ENCODE measurements at regions not wholly inside any gene's neighbourhood (a gene's known extent, or its start where the extent isn't known, plus 50 kb on each side); places are given as distances from the start of the nearest gene placed in this dataset.
"Not testable (repeated sequence)": the region's sequence is repeated elsewhere in the genome, so short reads cannot be mapped to it uniquely, and the experiment has no call there.

DNA sequence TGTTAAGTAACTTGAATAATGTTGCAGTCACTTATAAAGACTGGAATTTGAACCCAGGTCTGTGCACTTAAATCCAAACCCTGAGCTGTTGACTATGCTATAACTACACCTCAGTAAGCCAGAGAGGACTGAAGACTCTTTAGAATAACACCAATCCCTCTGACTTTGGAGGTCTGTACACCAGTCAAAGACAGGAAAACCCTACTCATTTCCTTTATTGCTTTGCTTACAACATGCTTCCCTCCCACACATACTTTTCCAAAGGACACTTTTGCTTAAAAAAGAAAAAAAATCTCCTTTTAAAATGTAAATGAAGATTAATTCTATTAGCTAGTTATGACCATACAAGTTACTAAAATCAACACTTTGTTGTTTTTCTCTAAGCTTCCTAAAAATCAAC lies 184.7 kb upstream of the KCTD7 start:
- no peaks in the 10 kb centered on the region for H3K9me1 ChIP-seq (replicated peaks; ENCODE audit: control insufficient read depth, extremely low read depth, insufficient read depth, low read length)
- intact Hi-C loops (cut with micrococcal nuclease) (no loop called here), dilution Hi-C loops (cut with MboI; ENCODE audit: extremely low pct_ligation_motif_present, low sequenced_read_pairs) (no loop called here)
- no peak overlapping the region for H3K4me3 ChIP-seq (replicated peaks in 1 of 3; ENCODE audit: insufficient read depth in 1 of 3, low read depth in 1 of 3, low read length in 3 of 3)
- no peaks in the 10 kb centered on the region for H3K9me3 ChIP-seq (replicated peaks; ENCODE audit: control insufficient read depth, insufficient read depth, low read length)
- no peaks in the 10 kb centered on the region for H4K20me1 ChIP-seq (replicated peaks; ENCODE audit: control insufficient read depth, extremely low read depth, insufficient read depth, low read length)
- no peak overlapping the region for H3K27ac ChIP-seq (ENCODE audit: insufficient read depth, low read depth, low read length)
- peak overlapping the region; percentile 62 for H3K4me2 ChIP-seq (ENCODE audit: insufficient read depth, low read length)
- H3K27me3 ChIP-seq (ENCODE audit: control insufficient read depth in 2 of 2, insufficient read depth in 2 of 2, low read length in 2 of 2): no peaks in the 10 kb centered on the region
- no peak overlapping the region for H3K9ac ChIP-seq (replicated peaks; ENCODE audit: extremely low read depth, insufficient read depth, low read length)
- H3K36me3 ChIP-seq (ENCODE audit: control insufficient read depth in 2 of 2, extremely low read depth in 1 of 2, insufficient read depth in 2 of 2, low read length in 2 of 2): no peaks in the 10 kb centered on the region
- POLR2A ChIA-PET: no interaction called here
- H2AFZ ChIP-seq (ENCODE audit: low read depth, low read length): no peak overlapping the region
- FAIRE-seq (peak; percentile 82), DNase-seq (ENCODE audit: low read depth, low spot score) (peak; percentile 78)
- H3K79me2 ChIP-seq (ENCODE audit: control insufficient read depth, insufficient read depth, low read length): no peaks in the 10 kb centered on the region
- BruUV-seq (replicated peaks): no TSS peak
- peak; percentile 49 for TF ChIP-seq FOS (IDR thresholded peaks at IDR 0.05; ENCODE audit: borderline replicate concordance, insufficient read depth, low read length)
- TF ChIP-seq JUN (IDR thresholded peaks at IDR 0.05; ENCODE audit: borderline replicate concordance, insufficient read depth, insufficient read length, low read depth): peak; percentile 31
- TF ChIP-seq, protein P1, sequence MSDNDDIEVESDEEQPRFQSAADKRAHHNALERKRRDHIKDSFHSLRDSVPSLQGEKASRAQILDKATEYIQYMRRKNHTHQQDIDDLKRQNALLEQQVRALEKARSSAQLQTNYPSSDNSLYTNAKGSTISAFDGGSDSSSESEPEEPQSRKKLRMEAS (IDR thresholded peaks at IDR 0.05; ENCODE audit: insufficient read depth, insufficient read length): no peak
- TF ChIP-seq POLR2AphosphoS5 (IDR thresholded peaks at IDR 0.05; ENCODE audit: insufficient read depth, low read depth, low read length): no peak
- CTCF ChIA-PET: interaction anchor here (0.9 kb wide), 1 partner anchor 30 kb away, joined by 4 read pairs; no protein-coding TSS in a partner anchor
- peaks cover 12% of the 10 kb centered on the region for H3K4me1 ChIP-seq (ENCODE audit: control insufficient read depth, extremely low read depth, insufficient read depth, low read length)

DNA sequence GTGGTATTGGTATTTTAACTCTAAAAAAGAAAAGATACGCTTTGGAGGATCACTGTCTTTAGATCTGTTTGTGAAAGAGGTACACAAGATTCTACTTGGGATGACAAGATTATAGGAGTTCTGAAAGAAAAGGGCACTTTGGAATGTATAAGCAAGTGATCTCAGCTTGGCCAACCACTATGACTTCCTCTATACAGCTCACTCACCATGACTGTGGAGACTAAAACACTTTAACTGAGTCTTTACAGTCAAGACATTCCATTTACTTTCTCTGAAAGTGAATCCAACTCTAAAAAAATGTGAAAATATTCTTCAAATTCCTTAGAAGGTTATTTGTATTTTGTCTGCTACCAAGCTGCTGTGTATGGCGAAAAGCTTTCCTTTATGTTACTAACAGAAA lies 181.7 kb upstream of the KCTD7 start:
- H4K20me1 ChIP-seq (replicated peaks; ENCODE audit: control insufficient read depth, extremely low read depth, insufficient read depth, low read length); H3K27me3 ChIP-seq (ENCODE audit: control insufficient read depth in 2 of 2, insufficient read depth in 2 of 2, low read length in 2 of 2); H3K9ac ChIP-seq (replicated peaks; ENCODE audit: extremely low read depth, insufficient read depth, low read length); H3K9me1 ChIP-seq (replicated peaks; ENCODE audit: control insufficient read depth, extremely low read depth, insufficient read depth, low read length); intact Hi-C loops (cut with micrococcal nuclease); H3K27ac ChIP-seq (ENCODE audit: insufficient read depth, low read depth, low read length); dilution Hi-C loops (cut with MboI; ENCODE audit: extremely low pct_ligation_motif_present, low sequenced_read_pairs); H2AFZ ChIP-seq (ENCODE audit: low read depth, low read length); H3K4me2 ChIP-seq (ENCODE audit: insufficient read depth, low read length); CTCF ChIA-PET; H3K9me3 ChIP-seq (replicated peaks; ENCODE audit: control insufficient read depth, insufficient read depth, low read length); DNase-seq (ENCODE audit: low read depth, low spot score); FAIRE-seq; H3K4me3 ChIP-seq (replicated peaks in 1 of 3; ENCODE audit: insufficient read depth in 1 of 3, low read depth in 1 of 3, low read length in 3 of 3); BruUV-seq (replicated peaks); H3K36me3 ChIP-seq (ENCODE audit: control insufficient read depth in 2 of 2, extremely low read depth in 1 of 2, insufficient read depth in 2 of 2, low read length in 2 of 2); H3K79me2 ChIP-seq (ENCODE audit: control insufficient read depth, insufficient read depth, low read length); POLR2A ChIA-PET: not testable (repeated sequence)
- H3K4me1 ChIP-seq (ENCODE audit: control insufficient read depth, extremely low read depth, insufficient read depth, low read length): peaks cover 12% of the 10 kb centered on the region

DNA sequence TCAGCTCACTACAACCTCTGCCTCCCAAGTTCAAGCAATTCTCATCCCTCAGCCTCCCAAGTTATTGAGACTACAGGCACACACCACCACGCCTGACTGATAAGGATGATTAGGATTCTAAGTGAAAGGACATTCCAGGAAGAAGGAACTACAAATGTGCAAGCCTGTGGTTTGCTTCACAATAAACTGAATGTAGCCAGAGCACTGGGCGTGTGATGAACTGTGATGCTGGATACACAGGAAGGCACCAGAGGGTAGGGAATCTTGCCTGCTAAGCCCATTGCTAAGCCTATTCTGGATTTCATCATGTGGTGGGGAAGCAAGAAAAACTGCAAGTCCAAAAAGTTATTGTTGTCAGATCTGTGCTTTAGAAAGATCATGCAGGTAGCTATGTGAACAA lies 177.9 kb upstream of the KCTD7 start:
- dilution Hi-C loops (cut with MboI; ENCODE audit: extremely low pct_ligation_motif_present, low sequenced_read_pairs); H3K9me3 ChIP-seq (replicated peaks; ENCODE audit: control insufficient read depth, insufficient read depth, low read length); intact Hi-C loops (cut with micrococcal nuclease); H3K27ac ChIP-seq (ENCODE audit: insufficient read depth, low read depth, low read length); DNase-seq (ENCODE audit: low read depth, low spot score); H3K36me3 ChIP-seq (ENCODE audit: control insufficient read depth in 2 of 2, extremely low read depth in 1 of 2, insufficient read depth in 2 of 2, low read length in 2 of 2); H2AFZ ChIP-seq (ENCODE audit: low read depth, low read length); CTCF ChIA-PET; H3K27me3 ChIP-seq (ENCODE audit: control insufficient read depth in 2 of 2, insufficient read depth in 2 of 2, low read length in 2 of 2); H3K4me1 ChIP-seq (ENCODE audit: control insufficient read depth, extremely low read depth, insufficient read depth, low read length); H3K4me3 ChIP-seq (replicated peaks in 1 of 3; ENCODE audit: insufficient read depth in 1 of 3, low read depth in 1 of 3, low read length in 3 of 3); BruUV-seq (replicated peaks); H3K79me2 ChIP-seq (ENCODE audit: control insufficient read depth, insufficient read depth, low read length); POLR2A ChIA-PET; H4K20me1 ChIP-seq (replicated peaks; ENCODE audit: control insufficient read depth, extremely low read depth, insufficient read depth, low read length); H3K9ac ChIP-seq (replicated peaks; ENCODE audit: extremely low read depth, insufficient read depth, low read length); H3K9me1 ChIP-seq (replicated peaks; ENCODE audit: control insufficient read depth, extremely low read depth, insufficient read depth, low read length); H3K4me2 ChIP-seq (ENCODE audit: insufficient read depth, low read length); FAIRE-seq: not testable (repeated sequence)

DNA sequence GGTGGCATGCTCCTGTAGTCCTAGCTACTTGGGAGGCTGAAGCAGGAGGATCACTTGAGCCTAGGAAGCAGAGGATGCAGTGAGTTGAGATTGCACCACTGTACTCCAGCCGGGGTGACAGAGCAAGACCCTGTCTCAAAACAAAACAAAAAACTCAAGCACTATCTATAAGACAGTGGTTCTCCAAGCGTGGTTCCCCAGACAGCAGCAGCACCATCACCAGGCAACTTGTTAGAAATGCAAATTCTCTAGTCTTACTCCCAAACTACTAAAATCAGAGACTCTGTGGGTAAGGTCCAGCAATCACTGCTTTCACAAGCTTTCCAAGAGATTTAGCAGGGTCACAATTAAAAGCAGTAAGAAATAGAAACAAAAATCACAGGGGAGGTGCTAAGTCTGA lies 177.0 kb upstream of the KCTD7 start:
- H3K27me3 ChIP-seq (ENCODE audit: control insufficient read depth in 2 of 2, insufficient read depth in 2 of 2, low read length in 2 of 2); H3K27ac ChIP-seq (ENCODE audit: insufficient read depth, low read depth, low read length); H3K9ac ChIP-seq (replicated peaks; ENCODE audit: extremely low read depth, insufficient read depth, low read length); DNase-seq (ENCODE audit: low read depth, low spot score); POLR2A ChIA-PET; H3K36me3 ChIP-seq (ENCODE audit: control insufficient read depth in 2 of 2, extremely low read depth in 1 of 2, insufficient read depth in 2 of 2, low read length in 2 of 2); intact Hi-C loops (cut with micrococcal nuclease); H3K9me3 ChIP-seq (replicated peaks; ENCODE audit: control insufficient read depth, insufficient read depth, low read length); H3K4me1 ChIP-seq (ENCODE audit: control insufficient read depth, extremely low read depth, insufficient read depth, low read length); FAIRE-seq; dilution Hi-C loops (cut with MboI; ENCODE audit: extremely low pct_ligation_motif_present, low sequenced_read_pairs); H4K20me1 ChIP-seq (replicated peaks; ENCODE audit: control insufficient read depth, extremely low read depth, insufficient read depth, low read length); H3K79me2 ChIP-seq (ENCODE audit: control insufficient read depth, insufficient read depth, low read length); H2AFZ ChIP-seq (ENCODE audit: low read depth, low read length); H3K9me1 ChIP-seq (replicated peaks; ENCODE audit: control insufficient read depth, extremely low read depth, insufficient read depth, low read length); H3K4me2 ChIP-seq (ENCODE audit: insufficient read depth, low read length); BruUV-seq (replicated peaks); H3K4me3 ChIP-seq (replicated peaks in 1 of 3; ENCODE audit: insufficient read depth in 1 of 3, low read depth in 1 of 3, low read length in 3 of 3): not testable (repeated sequence)
- CTCF ChIA-PET: interaction anchor here (0.9 kb wide), 1 partner anchor 38 kb away, joined by 3 read pairs; no protein-coding TSS in a partner anchor
